SK-N-SH (cell line): ENCODE measurements at regions not wholly inside any gene's neighbourhood (a gene's known extent, or its start where the extent isn't known, plus 50 kb on each side); places are given as distances from the start of the nearest gene placed in this dataset.

Source experiments
- CTCF ChIA-PET: fragments of 300-600, 350-600 bp; formaldehyde crosslinking; extraction: SDS; loops from one replicate; lab custom pipeline; 2021; lab: Yijun Ruan, JAX
- POLR2A ChIA-PET: fragments of 350-600 bp; sonication (Branson Sonifier 250); formaldehyde crosslinking; extraction: SDS; loops from one replicate; lab custom pipeline; 2020; ENCODE audit warnings: antibody characterized with exemption, inconsistent platforms; lab: Yijun Ruan, JAX
- DNase-seq: peaks from one replicate; pipeline ENCODE4 v3.0.0; 2012
- H2AFZ ChIP-seq: fragments of 200-600 bp; sonication (generic); 2 replicates; pipeline ENCODE4 v1.8.1; 2016; ENCODE audit warnings: antibody characterized with exemption, mild to moderate bottlenecking, low read depth
- H3F3A ChIP-seq: fragments of 200-600 bp; sonication (generic); replicated peaks from 2 replicates; pipeline ENCODE3; 2016; ENCODE audit warnings: antibody characterized with exemption, mild to moderate bottlenecking; ENCODE audit not compliant: insufficient read depth
- H3K27ac ChIP-seq, 2 experiments: fragments of 200-500 bp in 1 of 2; fragments of 200-600 bp in 1 of 2; sonication (Bioruptor generic) in 1 of 2; sonication (generic), shearing (Covaris generic) in 1 of 2; 2 replicates each; pipeline versions ENCODE4 v1.5.1 to v1.6.1; 2014 to 2016; ENCODE audit warnings: low read depth in 2 of 2, inconsistent platforms in 1 of 2, low read length in 1 of 2, mild to moderate bottlenecking in 1 of 2, mixed read lengths in 1 of 2
- H3K27me3 ChIP-seq: fragments of 200-600 bp; sonication (generic), shearing (Covaris generic); 2 replicates; pipeline ENCODE4 v1.6.1; 2016; ENCODE audit warnings: mixed run types; ENCODE audit not compliant: insufficient read depth
- H3K36me3 ChIP-seq, 2 experiments: fragments of 200-500 bp in 1 of 2; fragments of 200-600 bp in 1 of 2; sonication (Bioruptor generic) in 1 of 2; sonication (generic) in 1 of 2; replicated peaks in 1 of 2; 2 replicates each; pipeline versions ENCODE3 to v1.5.1; 2014 to 2016; ENCODE audit warnings: low read length in 1 of 2, mild to moderate bottlenecking in 1 of 2; ENCODE audit not compliant: insufficient read depth in 2 of 2, control insufficient read depth in 1 of 2
- H3K4me1 ChIP-seq, 2 experiments: fragments of 200-500 bp in 1 of 2; fragments of 200-600 bp in 1 of 2; sonication (Bioruptor generic) in 1 of 2; sonication (generic), shearing (Covaris generic) in 1 of 2; 2 replicates each; pipeline versions ENCODE4 v1.5.1 to v1.6.1; 2014 to 2016; ENCODE audit warnings: low read depth in 1 of 2, low read length in 1 of 2, mixed run types in 1 of 2; ENCODE audit not compliant: insufficient read depth in 2 of 2, control insufficient read depth in 1 of 2
- H3K4me2 ChIP-seq: fragments of 200-600 bp; sonication (generic), shearing (Covaris generic); 2 replicates; pipeline ENCODE4 v1.6.1; 2017; ENCODE audit warnings: mixed run types
- H3K4me3 ChIP-seq, 2 experiments: fragments of 200-500 bp in 1 of 2; fragments of 200-600 bp in 1 of 2; sonication (Bioruptor generic) in 1 of 2; sonication (generic), shearing (Covaris generic) in 1 of 2; 2 replicates each; pipeline versions ENCODE4 v1.5.1 to v1.8.1; 2014 to 2016; ENCODE audit warnings: low read depth in 2 of 2, inconsistent platforms in 1 of 2, low read length in 1 of 2, mild to moderate bottlenecking in 1 of 2, mixed read lengths in 1 of 2, moderate library complexity in 1 of 2
- H3K79me2 ChIP-seq: fragments of 200-600 bp; sonication (generic); 2 replicates; pipeline ENCODE4 v1.8.1; 2017; ENCODE audit warnings: mild to moderate bottlenecking; ENCODE audit not compliant: insufficient read depth
- H3K9ac ChIP-seq: fragments of 200-600 bp; sonication (generic); 2 replicates; pipeline ENCODE4 v1.6.1; 2017; ENCODE audit warnings: mixed run types
- H3K9me2 ChIP-seq: fragments of 200-600 bp; sonication (generic); 2 replicates; pipeline ENCODE4 v1.6.1; 2017; ENCODE audit warnings: mixed run types
- H3K9me3 ChIP-seq: fragments of 200-600 bp; sonication (generic); 2 replicates; pipeline ENCODE4 v1.6.1; 2017; ENCODE audit warnings: mixed run types, mild to moderate bottlenecking, moderate library complexity
- H4K20me1 ChIP-seq: fragments of 200-600 bp; sonication (generic); 2 replicates; pipeline ENCODE4 v1.6.1; 2017; ENCODE audit warnings: mild to moderate bottlenecking, mixed run types; ENCODE audit not compliant: insufficient read depth
- CHD2 ChIP-seq: fragments of 150-350 bp; IDR thresholded peaks from 2 replicates; pipeline ENCODE4 v1.6.1; 2018; ENCODE audit warnings: low read length; ENCODE audit not compliant: partially characterized antibody
- ELF1 ChIP-seq: IDR thresholded peaks from 2 replicates; pipeline ENCODE4 v1.4.0; 2012
- EP300 ChIP-seq, 2 experiments: IDR thresholded peaks; 2 replicates each; pipeline versions ENCODE4 v1.4.0 to v1.6.1; 2012; ENCODE audit warnings: borderline replicate concordance in 1 of 2, low read depth in 1 of 2, low read length in 1 of 2
- FOSL2 ChIP-seq: IDR thresholded peaks from 2 replicates; pipeline ENCODE4 v1.4.0; 2012; ENCODE audit warnings: low read depth, mild to moderate bottlenecking, moderate library complexity, borderline replicate concordance
- FOXM1 ChIP-seq: IDR thresholded peaks from 2 replicates; pipeline ENCODE4 v1.4.0; 2012; ENCODE audit warnings: low read depth, mild to moderate bottlenecking
- GABPA ChIP-seq: IDR thresholded peaks from 2 replicates; pipeline ENCODE4 v1.4.0; 2012; ENCODE audit warnings: low read depth, mild to moderate bottlenecking
- JUND ChIP-seq: IDR thresholded peaks from 2 replicates; pipeline ENCODE4 v1.4.0; 2012
- MEF2A ChIP-seq: IDR thresholded peaks from 2 replicates; pipeline ENCODE4 v1.4.0; 2012; ENCODE audit warnings: low read depth, borderline replicate concordance
- NFIC ChIP-seq: IDR thresholded peaks from 2 replicates; pipeline ENCODE4 v1.4.0; 2012; ENCODE audit warnings: borderline replicate concordance
- NRF1 ChIP-seq: IDR thresholded peaks from 2 replicates; pipeline ENCODE4 v1.6.1; 2012; ENCODE audit warnings: low read depth, mild to moderate bottlenecking, low read length
- PBX3 ChIP-seq: IDR thresholded peaks from 2 replicates; pipeline ENCODE4; 2012
- RFX5 ChIP-seq: IDR thresholded peaks from 2 replicates; pipeline ENCODE4 v1.6.1; 2012; ENCODE audit warnings: mild to moderate bottlenecking, improper control_type of control experiment, low read length
- TCF12 ChIP-seq: IDR thresholded peaks from 2 replicates; pipeline ENCODE4 v1.4.0; 2012
- TEAD4 ChIP-seq: IDR thresholded peaks from 2 replicates; pipeline ENCODE4 v1.4.0; 2012; ENCODE audit warnings: mild to moderate bottlenecking, borderline replicate concordance; ENCODE audit not compliant: insufficient read depth
- WGBS: methylation state at CpG from one replicate; pipeline ENCODE4 v1.1.6; 2017; ENCODE audit warnings: low lambda C conversion rate; 5-methylcytosine and 5-hydroxymethylcytosine counted together
- TF ChIP-seq, protein P1 (sequence below): IDR thresholded peaks from 2 replicates; pipeline ENCODE4 v1.6.1; 2012; ENCODE audit warnings: mild to moderate bottlenecking, low read depth, low read length, moderate library complexity

DNA sequence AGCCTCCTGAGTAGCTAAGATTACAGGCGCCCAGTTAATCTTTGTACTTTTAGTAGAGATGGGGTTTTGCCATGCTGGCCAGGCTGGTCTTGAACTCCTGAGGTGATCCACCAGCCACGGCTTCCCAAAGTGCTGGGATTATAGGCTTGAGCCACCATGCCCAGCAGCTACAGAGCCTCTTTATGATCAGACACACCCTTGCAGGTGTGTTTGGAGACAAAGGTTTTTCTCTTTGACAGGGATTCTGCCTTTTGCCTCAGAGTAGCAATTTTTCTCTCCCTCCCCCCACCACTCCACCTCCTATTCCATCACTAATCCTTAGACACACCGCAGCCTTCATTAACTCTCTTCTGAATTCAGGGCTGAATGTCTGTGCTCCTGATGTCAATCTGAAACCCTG is 152.2 kb upstream of the NFIA start:
- 80% methylated on average over 2 of the region's 3 CpGs for WGBS
- H3K4me2 ChIP-seq, result no peak overlapping the region
- H4K20me1 ChIP-seq, result no peaks in the 10 kb centered on the region
- H3K4me1 ChIP-seq, result peaks cover 0 to 16% of the 10 kb centered on the region in 2 experiments; a peak in 1 of 4 replicates
- CTCF ChIA-PET, result interaction anchor here (0.7 kb wide), 1 partner anchor 961 kb away, joined by 3 read pairs; no protein-coding TSS in a partner anchor
- H2AFZ ChIP-seq, result no peak overlapping the region
- H3K79me2 ChIP-seq, result no peaks in the 10 kb centered on the region
- TF ChIP-seq CHD2 (no peak), RFX5 (no peak), ELF1 (no peak)
- TF ChIP-seq, protein P1, sequence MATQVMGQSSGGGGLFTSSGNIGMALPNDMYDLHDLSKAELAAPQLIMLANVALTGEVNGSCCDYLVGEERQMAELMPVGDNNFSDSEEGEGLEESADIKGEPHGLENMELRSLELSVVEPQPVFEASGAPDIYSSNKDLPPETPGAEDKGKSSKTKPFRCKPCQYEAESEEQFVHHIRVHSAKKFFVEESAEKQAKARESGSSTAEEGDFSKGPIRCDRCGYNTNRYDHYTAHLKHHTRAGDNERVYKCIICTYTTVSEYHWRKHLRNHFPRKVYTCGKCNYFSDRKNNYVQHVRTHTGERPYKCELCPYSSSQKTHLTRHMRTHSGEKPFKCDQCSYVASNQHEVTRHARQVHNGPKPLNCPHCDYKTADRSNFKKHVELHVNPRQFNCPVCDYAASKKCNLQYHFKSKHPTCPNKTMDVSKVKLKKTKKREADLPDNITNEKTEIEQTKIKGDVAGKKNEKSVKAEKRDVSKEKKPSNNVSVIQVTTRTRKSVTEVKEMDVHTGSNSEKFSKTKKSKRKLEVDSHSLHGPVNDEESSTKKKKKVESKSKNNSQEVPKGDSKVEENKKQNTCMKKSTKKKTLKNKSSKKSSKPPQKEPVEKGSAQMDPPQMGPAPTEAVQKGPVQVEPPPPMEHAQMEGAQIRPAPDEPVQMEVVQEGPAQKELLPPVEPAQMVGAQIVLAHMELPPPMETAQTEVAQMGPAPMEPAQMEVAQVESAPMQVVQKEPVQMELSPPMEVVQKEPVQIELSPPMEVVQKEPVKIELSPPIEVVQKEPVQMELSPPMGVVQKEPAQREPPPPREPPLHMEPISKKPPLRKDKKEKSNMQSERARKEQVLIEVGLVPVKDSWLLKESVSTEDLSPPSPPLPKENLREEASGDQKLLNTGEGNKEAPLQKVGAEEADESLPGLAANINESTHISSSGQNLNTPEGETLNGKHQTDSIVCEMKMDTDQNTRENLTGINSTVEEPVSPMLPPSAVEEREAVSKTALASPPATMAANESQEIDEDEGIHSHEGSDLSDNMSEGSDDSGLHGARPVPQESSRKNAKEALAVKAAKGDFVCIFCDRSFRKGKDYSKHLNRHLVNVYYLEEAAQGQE, result no peak
- POLR2A ChIA-PET, result no interaction called here
- no peaks in the 10 kb centered on the region for H3K27me3 ChIP-seq
- H3K36me3 ChIP-seq, result no peaks in the 10 kb centered on the region
- H3F3A ChIP-seq, result no peaks in the 10 kb centered on the region
- H3K9ac ChIP-seq, result no peak overlapping the region
- DNase-seq, result no peak
- no peak overlapping the region for H3K27ac ChIP-seq
- no peaks in the 10 kb centered on the region for H3K9me2 ChIP-seq
- no peaks in the 10 kb centered on the region for H3K9me3 ChIP-seq
- H3K4me3 ChIP-seq, result no peak overlapping the region

DNA sequence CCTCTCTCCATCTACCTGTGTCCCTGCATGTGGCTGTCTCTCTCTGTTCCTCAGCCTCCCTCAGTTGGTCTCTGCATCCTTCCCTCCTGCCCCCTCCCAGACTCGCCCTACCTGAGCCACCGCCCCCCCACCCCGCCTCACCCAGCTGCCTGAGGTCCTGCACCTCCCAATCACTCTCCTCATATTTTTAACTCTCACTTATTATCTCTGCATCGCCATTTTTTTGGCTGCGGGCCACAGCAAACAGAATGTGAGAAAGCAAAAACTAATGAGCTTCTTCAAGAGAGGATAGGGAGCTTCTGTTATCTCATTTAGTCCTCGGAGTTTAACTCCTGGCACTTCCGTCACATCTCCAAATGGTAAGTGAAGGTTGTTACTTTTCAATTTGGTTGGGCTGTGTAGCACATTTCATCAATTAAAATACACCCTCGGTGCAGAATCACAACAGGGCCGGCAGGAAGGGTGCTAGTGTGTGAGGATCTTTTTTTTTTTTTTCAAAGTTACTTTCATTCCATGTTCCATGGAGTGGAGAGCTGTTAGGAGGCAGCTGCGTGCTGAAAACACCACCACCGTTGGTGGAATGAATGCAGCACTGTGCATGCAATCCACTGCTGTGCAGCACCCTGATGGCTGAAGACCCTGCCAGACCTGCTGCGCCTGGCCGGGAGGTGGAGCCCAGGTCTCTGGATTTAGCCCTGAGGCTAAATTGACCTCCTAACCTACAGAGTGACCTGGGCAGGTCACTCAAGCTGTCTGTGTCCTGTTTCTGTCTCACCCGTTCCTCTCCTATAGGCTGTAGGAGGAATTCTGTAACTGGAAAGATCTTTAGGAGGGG is 157.2 kb upstream of the NFIA start:
- Histone ChIP-seq H3K9me2 (no peaks in the 10 kb centered on the region), H3K4me1 (peaks cover 0 to 41% of the 10 kb centered on the region in 2 experiments; a peak in 2 of 4 replicates), H4K20me1 (no peaks in the 10 kb centered on the region), H3K4me2 (no peak overlapping the region), H3F3A (no peaks in the 10 kb centered on the region), H3K9me3 (no peaks in the 10 kb centered on the region), H3K9ac (no peak overlapping the region), H3K27ac (peak overlapping the region in 1 of 2 experiments; percentile 95; a peak in 2 of 4 replicates), H3K36me3 (no peaks in the 10 kb centered on the region), H2AFZ (no peak overlapping the region), H3K79me2 (no peaks in the 10 kb centered on the region), H3K4me3 (no peak overlapping the region), H3K27me3 (no peaks in the 10 kb centered on the region)
- ChIA-PET CTCF (interaction anchor here (0.7 to 1.3 kb wide), 5 partner anchors 27 to 217 kb away, joined by 3 to 4 read pairs (median 3); no protein-coding TSS in a partner anchor), POLR2A (no interaction called here)
- TF ChIP-seq NRF1 (no peak), CHD2 (no peak), MEF2A (no peak), JUND (no peak), NFIC (no peak), TEAD4 (no peak), TCF12 (no peak), PBX3 (no peak), EP300 (IDR thresholded peaks at IDR 0.05; ENCODE audit: borderline replicate concordance in 1 of 2, low read depth in 1 of 2, low read length in 1 of 2) (no peak), GABPA (no peak), RFX5 (no peak), FOXM1 (no peak), FOSL2 (no peak)
- TF ChIP-seq, protein P1, result no peak
- DNase-seq, result no peak
- 54% methylated on average over 12 of the region's 14 CpGs for WGBS
